ENCODE measurements at regions not wholly inside any gene's neighbourhood (a gene's known extent, or its start where the extent isn't known, plus 50 kb on each side); places are given as distances from the start of the nearest gene placed in this dataset.

DNA sequence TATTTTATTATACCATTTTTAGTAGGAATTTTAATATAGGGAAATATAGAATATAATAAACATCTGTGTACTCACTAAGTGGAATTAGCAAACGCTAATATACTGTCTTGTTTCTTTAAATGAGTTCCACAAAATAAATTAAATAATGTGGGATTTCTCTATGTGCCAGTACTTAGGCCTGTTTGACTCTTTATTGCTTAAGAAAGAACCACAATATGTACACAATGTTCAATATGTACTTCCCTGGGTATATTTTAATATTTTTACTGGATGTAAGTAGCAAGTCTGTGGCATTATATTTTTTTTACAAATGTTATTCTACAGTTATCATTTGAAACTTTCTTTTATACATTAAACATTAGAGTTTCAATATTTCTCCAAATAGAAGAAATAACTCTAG lies 92.5 kb upstream of the CARD18 start:
- DNase-seq (ENCODE audit: low read depth in 2 of 2): no peak

GRCh38 chr11:105230586-105230985 lies 91.0 kb upstream of the CARD18 start:
- no peak for DNase-seq (ENCODE audit: low read depth in 2 of 2)

DNA sequence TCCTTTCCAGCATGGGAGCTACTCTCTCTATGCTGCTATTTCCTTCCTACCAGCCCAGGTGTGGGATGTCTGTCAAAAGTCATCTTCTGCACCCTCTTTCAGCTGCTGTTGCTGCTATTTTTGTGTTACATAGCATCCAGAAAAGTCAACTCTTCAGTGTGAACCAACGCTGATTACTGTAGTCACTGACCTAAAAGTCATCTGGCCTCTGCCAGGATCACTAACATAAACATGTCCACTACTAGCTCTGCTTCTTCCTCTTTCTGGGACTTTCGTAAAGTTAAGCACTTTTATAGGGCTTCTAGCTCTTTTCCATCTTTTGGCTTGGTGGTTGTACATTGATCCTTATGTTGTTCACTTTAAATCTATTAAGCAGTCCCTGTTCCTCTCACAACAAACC lies 90.2 kb upstream of the CARD18 start:
- DNase-seq (ENCODE audit: low read depth in 2 of 2): no peak

DNA sequence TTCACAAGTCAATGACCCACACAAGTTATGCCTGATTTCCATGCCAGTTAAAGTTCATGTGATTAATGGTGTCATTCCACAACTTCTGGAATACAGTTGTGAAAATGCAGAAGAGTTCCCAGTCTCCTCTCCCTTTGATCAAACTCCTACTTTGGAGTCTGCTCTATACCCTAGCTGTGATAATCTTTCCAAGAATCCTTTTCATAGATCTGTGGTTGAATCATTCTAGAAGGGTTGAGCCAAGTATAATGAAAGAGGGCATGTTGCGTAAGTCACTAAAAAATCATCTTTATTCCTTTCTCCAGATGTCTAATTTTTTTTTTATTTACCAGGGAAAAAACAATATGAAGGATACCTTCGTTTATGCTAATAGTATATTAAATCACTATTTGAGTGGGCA lies 89.7 kb upstream of the CARD18 start:
- DNase-seq (ENCODE audit: low read depth in 2 of 2): no peak

DNA sequence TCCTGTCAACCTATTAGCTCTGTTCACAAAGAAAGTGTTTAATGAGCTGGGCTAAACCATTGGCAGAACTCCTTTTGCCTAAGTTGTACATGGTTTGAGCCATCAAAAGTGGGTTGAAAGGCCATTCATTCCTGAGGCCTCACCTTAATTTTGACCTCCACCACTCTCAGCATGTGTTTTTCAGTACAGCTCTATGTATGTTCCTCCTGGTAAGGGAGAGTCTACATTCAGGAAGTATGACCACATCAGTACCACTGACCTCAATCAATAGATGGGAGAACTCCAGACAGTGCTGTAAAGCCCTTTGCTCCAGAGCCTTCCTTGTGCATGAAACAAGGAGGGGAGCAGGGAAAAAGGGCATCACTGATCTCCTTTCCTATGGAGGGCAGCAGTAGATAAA lies 87.8 kb upstream of the CARD18 start:
- no peak for DNase-seq (ENCODE audit: low read depth in 2 of 2)

- no peak for DNase-seq (ENCODE audit: low read depth in 2 of 2)
Observed at GRCh38 chr11:105226766-105227165, 87.2 kb upstream of the CARD18 start.

DNA sequence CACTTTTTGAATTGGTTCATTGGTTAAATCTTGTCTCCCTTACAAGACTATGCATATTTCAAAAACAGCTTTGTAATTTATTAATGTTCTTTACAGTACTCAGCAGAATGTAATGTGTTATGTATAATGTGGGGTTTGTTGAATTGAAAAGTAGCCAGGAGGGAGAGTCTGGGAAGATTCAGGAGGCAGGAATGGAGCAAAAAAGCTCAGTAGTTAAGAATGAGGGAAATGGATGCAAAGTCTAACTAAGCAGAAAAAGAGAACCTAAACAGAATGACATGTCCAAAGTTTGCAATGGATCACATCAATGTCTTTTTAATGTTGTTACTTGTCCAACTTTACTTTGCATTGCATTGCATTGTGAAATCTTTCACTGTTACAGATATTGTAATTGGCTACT lies 86.5 kb upstream of the CARD18 start:
- DNase-seq (ENCODE audit: low read depth in 2 of 2): no peak

DNA sequence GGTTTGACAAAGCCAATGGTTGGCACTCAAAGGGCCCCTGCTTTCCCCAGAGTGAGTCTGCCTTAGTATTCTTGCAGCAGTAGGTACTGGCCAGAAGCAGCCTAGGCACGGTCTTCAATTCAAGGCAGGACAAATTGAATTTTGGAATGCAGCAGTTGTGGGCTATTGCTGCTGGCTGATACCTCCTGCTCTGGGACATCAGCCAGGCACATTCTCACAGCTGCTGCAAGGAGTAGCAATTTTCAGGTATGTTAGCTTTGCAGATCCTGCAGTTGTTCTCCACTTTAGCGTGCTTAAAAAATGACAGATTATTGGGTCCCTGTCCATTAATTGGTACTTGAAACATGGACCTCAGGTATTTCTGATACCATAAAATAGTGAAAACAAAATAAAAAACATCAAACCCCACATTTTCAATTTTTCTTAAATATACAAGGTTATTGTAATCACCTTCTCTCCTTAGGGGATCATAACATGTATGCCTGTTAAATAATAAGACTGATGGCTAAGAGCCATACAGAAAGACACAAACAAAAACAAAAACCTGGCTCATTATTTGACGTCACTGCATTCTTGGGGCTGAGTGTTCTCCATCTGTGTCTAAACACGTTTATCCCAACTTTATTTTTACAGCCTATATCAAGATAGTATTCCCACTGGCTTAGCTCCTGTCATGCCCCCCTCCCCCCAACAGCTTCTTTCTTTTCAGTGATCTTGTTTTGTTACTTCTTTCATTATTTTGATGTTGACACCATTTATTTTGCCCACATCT lies 85.1 kb upstream of the CARD18 start:
- DNase-seq (ENCODE audit: low read depth in 2 of 2): no peak

- DNase-seq (ENCODE audit: low read depth in 2 of 2): no peak
Observed at GRCh38 chr11:105220121-105220520, 80.6 kb upstream of the CARD18 start.

DNA sequence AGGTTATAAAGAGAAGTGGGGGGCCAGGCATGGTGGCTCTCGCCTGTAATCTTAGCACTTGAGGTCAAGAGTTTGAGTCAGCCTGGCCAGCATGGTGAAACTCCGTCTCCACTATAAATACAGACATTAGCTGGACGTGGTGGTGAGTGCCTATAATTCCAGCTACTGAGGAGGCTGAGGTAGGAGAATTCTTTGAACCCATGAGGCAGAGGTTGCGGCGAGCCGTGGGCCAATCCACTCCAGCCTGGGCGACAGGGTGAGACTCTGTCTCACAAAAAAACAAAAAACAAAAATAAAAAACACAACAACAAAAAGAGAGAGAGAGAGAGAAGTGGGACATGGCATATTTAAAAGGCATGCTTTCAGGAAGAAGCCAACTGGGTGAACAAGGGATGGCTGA lies 80.1 kb upstream of the CARD18 start:
- DNase-seq (ENCODE audit: low read depth in 2 of 2): no peak

GRCh38 chr11:105219269-105219668 lies 79.7 kb upstream of the CARD18 start:
- no peak for DNase-seq (ENCODE audit: low read depth in 2 of 2)

GRCh38 chr11:105215528-105215927 lies 76.0 kb upstream of the CARD18 start:
- no peak for DNase-seq (ENCODE audit: low read depth in 2 of 2)

GRCh38 chr11:105211806-105212554 lies 72.4 kb upstream of the CARD18 start:
- DNase-seq (ENCODE audit: low read depth in 2 of 2): no peak

DNA sequence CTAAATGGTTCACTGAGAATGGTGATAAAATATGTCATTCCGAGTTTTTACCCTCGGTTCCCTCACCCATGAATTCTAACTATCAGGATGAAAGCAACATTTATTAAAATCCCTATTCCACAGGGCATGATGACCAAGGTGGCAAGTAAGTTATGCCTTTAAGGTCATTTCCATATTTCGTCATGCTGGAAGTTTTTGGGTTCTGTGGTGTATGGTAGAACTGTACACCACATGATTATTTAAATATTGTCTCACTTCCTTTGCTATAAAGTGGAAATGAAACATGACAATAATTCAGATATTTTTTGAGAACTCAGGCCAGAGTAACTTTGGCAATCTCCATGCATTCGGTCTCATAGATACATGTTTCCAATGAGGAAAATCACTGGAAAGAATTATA lies 68.5 kb upstream of the CARD18 start:
- no peak for DNase-seq (ENCODE audit: low read depth in 2 of 2)

DNA sequence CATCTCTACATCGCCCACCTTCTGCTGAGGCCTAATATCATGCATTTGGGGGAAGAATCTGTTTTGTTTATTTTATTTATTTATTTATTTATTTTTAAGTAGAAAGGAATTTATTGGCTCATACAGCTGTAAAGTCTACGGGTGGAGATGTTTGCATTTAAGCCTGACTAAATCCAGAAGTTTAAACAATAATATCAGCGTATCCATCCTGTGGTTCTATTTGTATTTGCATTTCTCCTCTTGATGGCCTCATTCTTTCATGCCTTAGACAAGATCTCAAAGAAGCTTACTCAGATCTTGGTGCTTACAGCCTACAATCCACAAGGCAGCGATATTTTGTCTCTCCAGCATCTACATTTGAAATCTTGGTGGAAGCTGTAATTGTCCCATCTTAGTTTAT lies 67.1 kb upstream of the CARD18 start:
- no peak for DNase-seq (ENCODE audit: low read depth in 2 of 2)

DNA sequence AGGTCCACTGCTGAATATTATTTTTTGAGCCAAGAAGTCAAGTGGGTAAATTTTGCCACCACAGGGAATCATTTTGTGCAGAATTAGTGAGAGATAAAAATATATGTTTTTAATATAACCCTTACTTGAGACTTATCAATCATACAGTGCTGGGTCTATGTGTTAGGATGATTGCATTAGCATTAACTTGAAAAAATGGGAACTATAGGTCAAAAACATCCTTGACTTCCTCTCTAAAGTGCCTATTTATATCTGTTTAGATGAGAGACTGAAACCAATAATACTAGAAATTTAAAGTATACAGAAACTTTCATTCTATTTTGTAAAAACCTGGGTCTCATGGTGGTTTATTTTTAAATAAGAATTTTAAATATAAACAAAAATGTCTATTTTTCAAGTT lies 65.1 kb upstream of the CARD18 start:
- DNase-seq (ENCODE audit: low read depth in 2 of 2): no peak

DNA sequence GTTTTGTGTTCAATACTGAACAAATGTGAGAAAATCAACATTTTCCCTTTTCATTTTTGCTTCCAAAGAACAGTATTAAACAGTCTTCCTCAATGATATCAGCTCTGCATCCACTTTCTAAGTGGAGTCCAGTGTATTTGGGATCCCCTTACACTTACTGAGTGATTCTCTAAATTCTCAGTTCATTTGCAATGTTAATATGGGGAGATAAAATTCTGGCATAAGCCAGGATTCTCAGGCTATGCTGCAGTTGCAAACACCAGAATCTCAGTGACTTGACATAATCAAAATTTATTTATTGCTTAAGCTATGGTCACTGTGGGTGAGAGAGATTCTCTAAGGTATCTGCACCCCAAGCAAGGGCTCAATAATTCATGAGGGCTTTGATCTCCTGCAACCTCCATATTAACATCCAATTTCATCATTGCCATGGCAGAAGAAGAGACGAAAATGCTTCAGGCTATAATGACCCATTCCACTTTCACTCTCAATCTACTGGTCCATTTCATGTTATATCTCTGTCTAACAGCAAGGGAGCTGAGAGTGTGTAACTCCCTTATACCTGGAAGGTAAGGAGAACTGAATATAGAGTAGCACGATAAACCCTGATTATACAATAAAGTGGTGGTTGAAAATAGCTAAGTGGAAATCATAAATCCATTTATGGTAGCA lies 64.1 kb upstream of the CARD18 start:
- no peak for DNase-seq (ENCODE audit: low read depth in 2 of 2)

- no peak for DNase-seq (ENCODE audit: low read depth in 2 of 2)
Observed at GRCh38 chr11:105202844-105203548, 63.4 kb upstream of the CARD18 start.

- DNase-seq (ENCODE audit: low read depth in 2 of 2): no peak
Observed at GRCh38 chr11:105202422-105202821, 62.9 kb upstream of the CARD18 start.

DNA sequence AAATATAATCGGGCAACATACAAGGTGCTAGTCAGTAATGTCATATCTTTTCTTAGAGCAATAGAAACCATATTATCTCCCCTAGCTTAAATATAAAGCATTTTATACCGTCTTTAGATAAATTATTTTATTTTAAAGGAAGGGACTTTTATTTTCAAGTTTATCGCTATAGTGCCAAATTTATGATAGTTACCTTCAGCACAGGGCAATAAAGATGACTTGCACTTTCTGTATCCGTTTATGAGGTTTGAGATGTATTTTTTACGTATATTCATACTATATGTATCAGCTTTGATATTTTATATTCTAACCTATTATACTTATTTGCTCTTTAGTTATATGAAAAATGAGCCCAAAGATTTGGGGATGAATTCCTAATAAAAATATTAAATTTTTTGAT lies 61.6 kb upstream of the CARD18 start:
- DNase-seq (ENCODE audit: low read depth in 2 of 2): no peak

DNA sequence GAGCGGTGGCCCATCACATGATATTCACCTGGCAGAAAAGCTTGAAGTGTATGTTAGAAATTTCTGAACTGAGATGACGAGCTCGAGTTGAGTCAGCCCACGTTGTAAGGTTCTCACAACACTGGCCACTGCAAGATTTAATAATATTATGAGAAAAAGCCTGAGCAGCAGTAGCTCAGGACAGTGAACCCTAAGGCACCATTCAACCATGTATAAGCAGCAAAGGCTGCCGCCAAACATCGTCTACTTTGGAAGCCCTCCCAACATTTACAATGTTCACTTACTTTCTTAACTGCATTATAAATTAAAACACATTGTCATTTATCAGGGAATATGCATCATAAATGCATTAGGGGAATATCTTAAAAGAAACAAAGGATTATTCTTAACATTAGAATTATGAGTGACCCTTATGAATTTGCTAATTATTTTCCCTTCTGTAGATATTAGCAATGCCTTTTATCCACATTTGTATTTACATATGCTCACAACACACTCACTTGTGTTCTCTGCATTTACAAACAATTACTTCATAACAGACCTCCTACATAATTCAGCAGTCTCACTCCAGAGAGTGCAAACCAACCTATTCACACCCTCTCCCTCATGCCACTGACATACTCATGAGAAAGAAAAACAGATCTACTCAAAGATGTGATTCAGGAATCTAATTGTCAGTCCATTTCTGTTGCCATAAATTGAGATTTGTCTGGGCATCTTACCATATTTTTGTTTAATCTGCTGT lies 57.7 kb upstream of the CARD18 start:
- no peak for DNase-seq (ENCODE audit: low read depth in 2 of 2)

DNA sequence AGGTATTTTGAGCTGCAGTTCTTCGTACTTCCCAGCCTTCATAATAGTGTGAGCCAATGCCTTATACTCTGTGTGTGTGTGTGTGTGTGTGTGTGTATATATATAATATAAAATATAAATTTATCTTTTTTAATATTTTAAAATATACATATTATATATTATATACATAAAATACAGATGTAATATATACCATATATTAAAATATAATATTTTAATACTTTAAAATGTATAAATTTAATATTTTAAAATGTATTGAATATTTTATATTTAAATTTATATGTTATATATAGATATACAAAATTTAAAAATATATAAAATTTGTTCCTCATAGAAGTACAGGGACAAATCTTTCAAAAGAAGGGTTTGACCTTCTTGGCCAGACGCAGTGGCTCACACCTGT lies 53.7 kb upstream of the CARD18 start:
- no peak for DNase-seq (ENCODE audit: low read depth in 2 of 2)
